ENCODE measurements at regions not wholly inside any gene's neighbourhood (a gene's known extent, or its start where the extent isn't known, plus 50 kb on each side); places are given as distances from the start of the nearest gene placed in this dataset.
"Not testable (repeated sequence)": the region's sequence is repeated elsewhere in the genome, so short reads cannot be mapped to it uniquely, and the experiment has no call there.

DNA sequence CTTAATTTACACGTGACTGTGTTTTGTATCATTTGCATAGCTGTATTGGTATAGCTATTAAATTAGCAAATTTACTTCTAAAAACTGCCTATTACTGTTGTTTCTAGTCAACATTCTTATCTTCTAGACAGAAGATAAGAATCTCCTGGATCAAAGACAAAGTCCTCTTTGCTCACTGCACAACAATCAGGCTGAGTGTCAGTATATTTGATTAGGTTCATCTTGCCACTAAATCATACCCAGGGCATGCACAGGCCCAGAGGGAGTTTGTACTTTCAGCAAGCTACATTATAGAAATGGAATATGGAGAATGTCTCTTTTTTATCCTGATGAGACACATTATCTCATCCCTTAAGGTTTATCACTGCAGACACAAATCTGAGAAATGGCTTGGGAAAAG, 579.1 kb downstream of the SLCO4C1 start:
- CTCF ChIA-PET (ENCODE audit: unreplicated experiment) = no interaction called here
- Histone ChIP-seq H3K79me2 (ENCODE audit: insufficient read depth, low read depth, low read length) (no peaks in the 10 kb centered on the region), H3K4me1 (ENCODE audit: insufficient read depth, low read length, poor library complexity, severe bottlenecking) (no peaks in the 10 kb centered on the region), H2AFZ (ENCODE audit: low read length) (no peak overlapping the region), H3K27ac (ENCODE audit: low read depth, low read length, poor library complexity, severe bottlenecking) (no peak overlapping the region), H3K4me2 (ENCODE audit: low read length) (no peak overlapping the region), H3K9me2 (ENCODE audit: insufficient read depth, low read length) (no peaks in the 10 kb centered on the region), H3K4me3 (ENCODE audit: low read depth, low read length, poor library complexity, severe bottlenecking) (no peak overlapping the region), H3K36me3 (ENCODE audit: insufficient read depth, low read length) (no peaks in the 10 kb centered on the region), H3K9me3 (ENCODE audit: low read length) (no peaks in the 10 kb centered on the region), H4K20me1 (ENCODE audit: insufficient read depth, low read length) (no peaks in the 10 kb centered on the region)
- no peak for DNase-seq (ENCODE audit: low spot score)
- BruUV-seq (replicated peaks) = no TSS peak
- intact Hi-C loops (cut with micrococcal nuclease; ENCODE audit: unreplicated experiment) = no loop called here
- TF ChIP-seq EZH2phosphoT487 (IDR thresholded peaks at IDR 0.05; ENCODE audit: borderline replicate concordance, low read depth, low read length) = no peak
- TF ChIP-seq, protein P1, sequence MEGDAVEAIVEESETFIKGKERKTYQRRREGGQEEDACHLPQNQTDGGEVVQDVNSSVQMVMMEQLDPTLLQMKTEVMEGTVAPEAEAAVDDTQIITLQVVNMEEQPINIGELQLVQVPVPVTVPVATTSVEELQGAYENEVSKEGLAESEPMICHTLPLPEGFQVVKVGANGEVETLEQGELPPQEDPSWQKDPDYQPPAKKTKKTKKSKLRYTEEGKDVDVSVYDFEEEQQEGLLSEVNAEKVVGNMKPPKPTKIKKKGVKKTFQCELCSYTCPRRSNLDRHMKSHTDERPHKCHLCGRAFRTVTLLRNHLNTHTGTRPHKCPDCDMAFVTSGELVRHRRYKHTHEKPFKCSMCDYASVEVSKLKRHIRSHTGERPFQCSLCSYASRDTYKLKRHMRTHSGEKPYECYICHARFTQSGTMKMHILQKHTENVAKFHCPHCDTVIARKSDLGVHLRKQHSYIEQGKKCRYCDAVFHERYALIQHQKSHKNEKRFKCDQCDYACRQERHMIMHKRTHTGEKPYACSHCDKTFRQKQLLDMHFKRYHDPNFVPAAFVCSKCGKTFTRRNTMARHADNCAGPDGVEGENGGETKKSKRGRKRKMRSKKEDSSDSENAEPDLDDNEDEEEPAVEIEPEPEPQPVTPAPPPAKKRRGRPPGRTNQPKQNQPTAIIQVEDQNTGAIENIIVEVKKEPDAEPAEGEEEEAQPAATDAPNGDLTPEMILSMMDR (conservative IDR thresholded peaks at IDR 0.05; ENCODE audit: low read length) = no peak
- POLR2A ChIA-PET = interaction anchor here (2.2 kb wide), 1 partner anchor 13 kb away, joined by 5 read pairs; no protein-coding TSS in a partner anchor

- BruUV-seq (replicated peaks); H4K20me1 ChIP-seq (ENCODE audit: insufficient read depth, low read length); intact Hi-C loops (cut with micrococcal nuclease; ENCODE audit: unreplicated experiment); DNase-seq (ENCODE audit: low spot score); H3K79me2 ChIP-seq (ENCODE audit: insufficient read depth, low read depth, low read length); H3K27ac ChIP-seq (ENCODE audit: low read depth, low read length, poor library complexity, severe bottlenecking); H3K9me3 ChIP-seq (ENCODE audit: low read length); H3K9me2 ChIP-seq (ENCODE audit: insufficient read depth, low read length); H3K4me2 ChIP-seq (ENCODE audit: low read length); CTCF ChIA-PET (ENCODE audit: unreplicated experiment); H2AFZ ChIP-seq (ENCODE audit: low read length); H3K4me1 ChIP-seq (ENCODE audit: insufficient read depth, low read length, poor library complexity, severe bottlenecking); H3K36me3 ChIP-seq (ENCODE audit: insufficient read depth, low read length); H3K4me3 ChIP-seq (ENCODE audit: low read depth, low read length, poor library complexity, severe bottlenecking): not testable (repeated sequence)
- POLR2A ChIA-PET = interaction anchor here (0.7 kb wide), 1 partner anchor 16 kb away, joined by 3 read pairs; no protein-coding TSS in a partner anchor
These were observed 580.3 kb downstream of the SLCO4C1 start for GRCh38 chr5:101715790-101716189.

DNA sequence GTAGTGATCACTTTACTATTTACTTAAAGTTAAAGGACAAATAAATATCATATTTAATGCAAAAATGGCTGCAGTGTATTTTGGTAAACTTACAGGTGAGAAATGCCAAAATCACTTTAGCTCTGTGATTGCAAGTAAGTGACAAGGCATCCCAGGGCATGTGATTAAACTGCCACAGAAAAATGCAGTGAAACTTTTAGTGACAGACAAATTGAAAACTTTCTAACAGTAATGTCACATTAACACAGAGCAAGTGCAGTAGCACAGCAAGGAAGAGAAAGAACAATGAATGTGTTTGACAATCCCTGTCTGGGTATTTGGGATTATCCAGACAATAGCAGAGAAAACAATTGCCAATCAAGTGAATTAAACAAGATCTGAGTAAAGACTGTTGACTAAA, 606.8 kb downstream of the SLCO4C1 start:
- Histone ChIP-seq H3K4me2 (ENCODE audit: low read length) (no peak overlapping the region), H3K4me3 (ENCODE audit: low read depth, low read length, poor library complexity, severe bottlenecking) (no peak overlapping the region), H3K4me1 (ENCODE audit: insufficient read depth, low read length, poor library complexity, severe bottlenecking) (no peaks in the 10 kb centered on the region), H3K79me2 (ENCODE audit: insufficient read depth, low read depth, low read length) (no peaks in the 10 kb centered on the region), H3K36me3 (ENCODE audit: insufficient read depth, low read length) (no peaks in the 10 kb centered on the region), H3K9me2 (ENCODE audit: insufficient read depth, low read length) (no peaks in the 10 kb centered on the region), H2AFZ (ENCODE audit: low read length) (no peak overlapping the region), H3K9me3 (ENCODE audit: low read length) (no peaks in the 10 kb centered on the region), H3K27ac (ENCODE audit: low read depth, low read length, poor library complexity, severe bottlenecking) (no peak overlapping the region), H4K20me1 (ENCODE audit: insufficient read depth, low read length) (no peaks in the 10 kb centered on the region)
- TF ChIP-seq, protein P1 (conservative IDR thresholded peaks at IDR 0.05; ENCODE audit: low read length) = no peak
- TF ChIP-seq EZH2phosphoT487 (IDR thresholded peaks at IDR 0.05; ENCODE audit: borderline replicate concordance, low read depth, low read length) = no peak
- BruUV-seq (replicated peaks) = no TSS peak
- intact Hi-C loops (cut with micrococcal nuclease; ENCODE audit: unreplicated experiment) = no loop called here
- POLR2A ChIA-PET = no interaction called here
- DNase-seq (ENCODE audit: low spot score) = no peak
- CTCF ChIA-PET (ENCODE audit: unreplicated experiment) = no interaction called here

Data from OCI-LY7 (cell line).